PC-9 (cell line): ENCODE measurements at regions not wholly inside any gene's neighbourhood (a gene's known extent, or its start where the extent isn't known, plus 50 kb on each side); places are given as distances from the start of the nearest gene placed in this dataset.
A peak's percentile ranks its signal among the peaks of the same experiment; 100 is the strongest.

Source experiments
- BruUV-seq: library from RNA; stranded (reverse); fragments of 400-500 nt; replicated peaks from 2 replicates; lab custom pipeline; 2021; lab: Mats Ljungman, UMichigan
- CTCF ChIA-PET: fragments of 300-600 bp; sonication (Branson Sonifier 250); formaldehyde crosslinking; loops from one replicate; lab custom pipeline; 2022; ENCODE audit warnings: antibody characterized with exemption; lab: Charles Lee
- POLR2A ChIA-PET: fragments of 300-600 bp; sonication (Branson Sonifier 250); formaldehyde crosslinking; loops from one replicate; lab custom pipeline; 2022; ENCODE audit warnings: antibody characterized with exemption; ENCODE audit not compliant: unreplicated experiment; lab: Charles Lee
- DNase-seq, 2 experiments: peaks; one replicate each; pipeline versions ENCODE4 v3.0.0 to v3.0.0-alpha.2; 2015 to 2022; ENCODE audit warnings: mixed read lengths in 1 of 2
- H2AFZ ChIP-seq: fragments of 200-600 bp; sonication (generic); 2 replicates; pipeline ENCODE4 v1.8.1; 2017; ENCODE audit warnings: antibody characterized with exemption
- H3F3A ChIP-seq: fragments of 200-600 bp; sonication (generic); 2 replicates; pipeline ENCODE4 v1.8.1; 2017; ENCODE audit warnings: antibody characterized with exemption, mild to moderate bottlenecking, low read depth; ENCODE audit not compliant: insufficient read depth
- H3K27ac ChIP-seq: fragments of 200-600 bp; sonication (generic); 2 replicates; pipeline ENCODE4 v1.6.1; 2016; ENCODE audit warnings: mixed run types
- H3K27me3 ChIP-seq: fragments of 200-600 bp; sonication (generic); 2 replicates; pipeline ENCODE4 v1.6.1; 2016; ENCODE audit warnings: low read depth, mixed run types; ENCODE audit not compliant: insufficient read depth
- H3K36me3 ChIP-seq: fragments of 200-600 bp; sonication (generic); 2 replicates; pipeline ENCODE4 v1.6.1; 2016; ENCODE audit warnings: low read depth, mixed run types
- H3K4me1 ChIP-seq: fragments of 200-600 bp; sonication (generic); replicated peaks from 2 replicates; pipeline ENCODE4 v1.6.1; 2016; ENCODE audit warnings: mixed run types; ENCODE audit not compliant: insufficient read depth
- H3K4me2 ChIP-seq: fragments of 200-600 bp; sonication (generic); 2 replicates; pipeline ENCODE4 v1.6.1; 2017; ENCODE audit warnings: mixed run types
- H3K4me3 ChIP-seq: fragments of 200-600 bp; sonication (generic); 2 replicates; pipeline ENCODE4 v1.6.1; 2016; ENCODE audit warnings: mixed run types
- H3K79me2 ChIP-seq: fragments of 200-600 bp; sonication (generic); 2 replicates; pipeline ENCODE4 v1.6.1; 2017; ENCODE audit warnings: low read depth, mixed run types
- H3K9me2 ChIP-seq: fragments of 200-600 bp; sonication (generic); 2 replicates; pipeline ENCODE4 v1.8.1; 2017; ENCODE audit warnings: mild to moderate bottlenecking; ENCODE audit not compliant: insufficient read depth
- H3K9me3 ChIP-seq: fragments of 200-600 bp; sonication (generic); 2 replicates; pipeline ENCODE4 v1.8.1; 2016; ENCODE audit warnings: low read depth; ENCODE audit not compliant: insufficient read depth
- H4K20me1 ChIP-seq: fragments of 200-600 bp; sonication (generic); 2 replicates; pipeline ENCODE4 v1.8.1; 2017; ENCODE audit not compliant: insufficient read depth
- CTCF ChIP-seq: fragments of 200-600 bp; sonication (generic); conservative IDR thresholded peaks from 2 replicates; pipeline ENCODE4 v1.6.1; 2017; ENCODE audit warnings: mixed run types, antibody characterized with exemption, mild to moderate bottlenecking, moderate library complexity
- EZH2 ChIP-seq: fragments of 200-600 bp; sonication (generic); IDR thresholded peaks from 2 replicates; pipeline ENCODE4 v1.8.0; 2017; ENCODE audit warnings: antibody characterized with exemption, low read depth
- intact Hi-C: fragments of 100-400 bp; cut with micrococcal nuclease; formaldehyde crosslinking; loops from one replicate; pipeline ENCODE4 v1.10.0; 2022; ENCODE audit not compliant: unreplicated experiment

GRCh38 chr3:104234442-104235194, 1132.1 kb upstream of the ALCAM start:
- H3K79me2 ChIP-seq: no peaks in the 10 kb centered on the region
- intact Hi-C loops: no loop called here
- CTCF ChIA-PET: no interaction called here
- BruUV-seq: no TSS peak
- no peaks in the 10 kb centered on the region for H4K20me1 ChIP-seq
- POLR2A ChIA-PET: no interaction called here
- H3K27me3 ChIP-seq: no peaks in the 10 kb centered on the region
- TF ChIP-seq CTCF: no peak
- TF ChIP-seq EZH2: no peak
- H3K4me3 ChIP-seq: no peak overlapping the region
- no peak overlapping the region for H3K4me2 ChIP-seq
- no peak overlapping the region for H2AFZ ChIP-seq
- no peaks in the 10 kb centered on the region for H3K36me3 ChIP-seq
- H3K9me2 ChIP-seq: peaks cover 10% of the 10 kb centered on the region
- H3K27ac ChIP-seq: no peak overlapping the region
- no peaks in the 10 kb centered on the region for H3F3A ChIP-seq
- no peaks in the 10 kb centered on the region for H3K9me3 ChIP-seq
- no peak for DNase-seq
- no peaks in the 10 kb centered on the region for H3K4me1 ChIP-seq

- peak overlapping the region; percentile 54; the same call in 1 of the 2 replicates for H2AFZ ChIP-seq
- intact Hi-C loops: no loop called here
- H3K9me3 ChIP-seq: no peaks in the 10 kb centered on the region
- BruUV-seq: no TSS peak
- no peaks in the 10 kb centered on the region for H3K4me1 ChIP-seq
- H3K4me2 ChIP-seq: no peak overlapping the region
- no peaks in the 10 kb centered on the region for H3K27me3 ChIP-seq
- no peaks in the 10 kb centered on the region for H3K79me2 ChIP-seq
- H3F3A ChIP-seq: no peaks in the 10 kb centered on the region
- no peak overlapping the region for H3K4me3 ChIP-seq
- no peak for TF ChIP-seq EZH2
- no peak for TF ChIP-seq CTCF
- H3K36me3 ChIP-seq: no peaks in the 10 kb centered on the region
- H4K20me1 ChIP-seq: no peaks in the 10 kb centered on the region
- POLR2A ChIA-PET: no interaction called here
- DNase-seq: no peak
- no peak overlapping the region for H3K27ac ChIP-seq
- CTCF ChIA-PET: no interaction called here
- H3K9me2 ChIP-seq: no peaks in the 10 kb centered on the region
Measured at GRCh38 chr3:104244680-104245220, 1122.0 kb upstream of the ALCAM start.

GRCh38 chr3:104245261-104245660, 1121.4 kb upstream of the ALCAM start:
- no TSS peak for BruUV-seq
- Histone ChIP-seq H3K4me2 (no peak overlapping the region), H3K4me3 (no peak overlapping the region), H3K79me2 (no peaks in the 10 kb centered on the region), H3K9me3 (no peaks in the 10 kb centered on the region), H3K36me3 (no peaks in the 10 kb centered on the region), H3K9me2 (no peaks in the 10 kb centered on the region), H4K20me1 (no peaks in the 10 kb centered on the region), H3F3A (no peaks in the 10 kb centered on the region), H3K27ac (no peak overlapping the region), H2AFZ (peak overlapping the region; percentile 54), H3K4me1 (no peaks in the 10 kb centered on the region), H3K27me3 (no peaks in the 10 kb centered on the region)
- no peak for TF ChIP-seq CTCF
- TF ChIP-seq EZH2: no peak
- CTCF ChIA-PET: interaction anchor here (0.6 kb wide), 1 partner anchor 229 kb away, joined by 3 read pairs; no protein-coding TSS in a partner anchor
- intact Hi-C loops: no loop called here
- POLR2A ChIA-PET: no interaction called here
- no peak for DNase-seq
